ENCODE measurements at regions not wholly inside any gene's neighbourhood (a gene's known extent, or its start where the extent isn't known, plus 50 kb on each side); places are given as distances from the start of the nearest gene placed in this dataset.

DNA sequence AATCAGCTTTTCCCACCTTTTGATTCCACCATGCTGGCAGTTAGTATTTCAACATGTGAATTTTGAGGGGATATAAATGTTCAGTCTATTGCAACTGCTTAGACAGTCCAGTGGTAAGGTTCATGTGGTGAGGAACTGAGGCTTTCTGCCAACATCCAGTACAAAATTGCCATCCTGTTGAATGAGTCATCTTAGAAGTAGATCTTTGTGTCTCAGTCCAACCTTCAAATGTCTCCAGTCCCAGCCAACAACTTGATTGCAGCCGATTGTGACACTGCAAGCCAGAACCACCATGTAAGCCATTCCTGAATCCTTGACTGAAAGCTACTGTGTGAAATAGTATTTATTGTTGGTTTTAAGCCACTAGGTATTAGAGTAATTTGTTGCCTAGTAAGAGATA is 331.5 kb upstream of the GRIN3A start:
- no peaks in the 10 kb centered on the region for H3K27me3 Mint-ChIP-seq (ENCODE audit: low read depth)
- H3K36me3 Mint-ChIP-seq, result no peaks in the 10 kb centered on the region
- DNase-seq (ENCODE audit: low spot score in 2 of 2, unreplicated experiment in 2 of 2), result no peak
- H3K4me3 Mint-ChIP-seq, result no peak overlapping the region
- TF ChIP-seq, protein P1, sequence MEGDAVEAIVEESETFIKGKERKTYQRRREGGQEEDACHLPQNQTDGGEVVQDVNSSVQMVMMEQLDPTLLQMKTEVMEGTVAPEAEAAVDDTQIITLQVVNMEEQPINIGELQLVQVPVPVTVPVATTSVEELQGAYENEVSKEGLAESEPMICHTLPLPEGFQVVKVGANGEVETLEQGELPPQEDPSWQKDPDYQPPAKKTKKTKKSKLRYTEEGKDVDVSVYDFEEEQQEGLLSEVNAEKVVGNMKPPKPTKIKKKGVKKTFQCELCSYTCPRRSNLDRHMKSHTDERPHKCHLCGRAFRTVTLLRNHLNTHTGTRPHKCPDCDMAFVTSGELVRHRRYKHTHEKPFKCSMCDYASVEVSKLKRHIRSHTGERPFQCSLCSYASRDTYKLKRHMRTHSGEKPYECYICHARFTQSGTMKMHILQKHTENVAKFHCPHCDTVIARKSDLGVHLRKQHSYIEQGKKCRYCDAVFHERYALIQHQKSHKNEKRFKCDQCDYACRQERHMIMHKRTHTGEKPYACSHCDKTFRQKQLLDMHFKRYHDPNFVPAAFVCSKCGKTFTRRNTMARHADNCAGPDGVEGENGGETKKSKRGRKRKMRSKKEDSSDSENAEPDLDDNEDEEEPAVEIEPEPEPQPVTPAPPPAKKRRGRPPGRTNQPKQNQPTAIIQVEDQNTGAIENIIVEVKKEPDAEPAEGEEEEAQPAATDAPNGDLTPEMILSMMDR (IDR thresholded peaks at IDR 0.05; ENCODE audit: unreplicated experiment), result no peak
- peaks cover 17% of the 10 kb centered on the region for H3K9me3 Mint-ChIP-seq
- peaks cover 7% of the 10 kb centered on the region for H3K4me1 Mint-ChIP-seq
- H3K27ac Mint-ChIP-seq, result no peak overlapping the region

DNA sequence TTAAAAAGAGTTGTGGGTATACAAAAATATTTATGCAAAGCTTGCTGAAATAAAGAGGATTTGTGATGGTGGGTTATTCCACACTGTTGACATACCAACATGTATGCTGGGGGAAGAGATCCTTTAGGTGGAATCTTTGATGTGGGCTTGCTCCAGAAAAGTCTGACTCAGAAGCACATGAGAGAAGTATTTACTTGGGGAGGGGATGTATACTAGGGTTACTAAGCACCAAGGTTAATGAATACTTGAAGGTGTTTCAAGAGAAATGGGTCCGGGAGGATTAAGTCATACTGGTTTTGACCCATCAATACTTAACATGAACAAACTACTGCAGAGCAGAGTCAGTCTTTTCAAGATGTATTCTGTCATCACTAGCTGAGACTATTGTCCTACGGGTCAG is 316.4 kb upstream of the GRIN3A start:
- H3K4me1 Mint-ChIP-seq, result peaks cover 2% of the 10 kb centered on the region

DNA sequence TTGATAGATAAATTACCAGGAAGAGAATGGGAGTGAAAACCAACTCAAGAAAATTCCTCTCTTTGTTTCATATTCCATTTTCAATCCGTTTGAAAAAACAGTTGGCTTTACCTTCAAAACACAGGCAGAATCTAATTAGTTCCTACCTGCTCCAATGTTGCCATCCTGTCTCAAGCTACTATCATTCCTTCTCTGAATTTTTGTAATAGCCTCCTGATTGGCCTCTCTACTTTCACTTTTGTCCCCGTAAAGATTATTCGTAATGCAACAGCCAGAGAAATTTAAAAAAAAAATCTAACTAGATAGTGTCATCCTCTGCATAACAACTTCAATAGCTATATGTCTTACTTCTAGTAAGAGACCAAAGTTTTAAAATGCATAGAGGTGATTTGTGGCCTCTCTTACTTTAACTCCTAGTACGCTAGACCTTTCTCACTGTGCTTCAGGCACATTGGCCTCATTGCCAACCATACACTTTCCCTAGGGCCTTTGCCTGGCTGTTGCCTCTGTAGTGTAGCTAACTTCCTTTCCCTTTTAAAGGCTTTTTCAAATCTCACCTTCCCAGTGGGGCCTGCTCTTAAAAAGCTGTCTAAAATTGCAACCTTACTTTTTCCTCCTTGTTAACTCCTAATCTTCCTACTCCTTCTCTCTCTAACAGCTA is 311.3 kb upstream of the GRIN3A start:
- H3K9me3 Mint-ChIP-seq, result no peaks in the 10 kb centered on the region
- H3K27ac Mint-ChIP-seq, result no peak overlapping the region
- TF ChIP-seq, protein P1 (IDR thresholded peaks at IDR 0.05; ENCODE audit: unreplicated experiment), result no peak
- peaks cover 11% of the 10 kb centered on the region for H3K27me3 Mint-ChIP-seq (ENCODE audit: low read depth)
- H3K36me3 Mint-ChIP-seq, result no peaks in the 10 kb centered on the region
- H3K4me1 Mint-ChIP-seq, result peaks cover 2% of the 10 kb centered on the region
- H3K4me3 Mint-ChIP-seq, result no peak overlapping the region
- no peak for DNase-seq (ENCODE audit: low spot score in 2 of 2, unreplicated experiment in 2 of 2)

More for the DNA sequence above, 316.4 kb upstream of the GRIN3A start:
- no peak overlapping the region for H3K27ac Mint-ChIP-seq
- no peak for DNase-seq (ENCODE audit: low spot score in 2 of 2, unreplicated experiment in 2 of 2)
- no peaks in the 10 kb centered on the region for H3K36me3 Mint-ChIP-seq
- H3K27me3 Mint-ChIP-seq (ENCODE audit: low read depth), result no peaks in the 10 kb centered on the region
- TF ChIP-seq, protein P1 (IDR thresholded peaks at IDR 0.05; ENCODE audit: unreplicated experiment), result no peak
- H3K4me3 Mint-ChIP-seq, result no peak overlapping the region
- H3K9me3 Mint-ChIP-seq, result no peaks in the 10 kb centered on the region

DNA sequence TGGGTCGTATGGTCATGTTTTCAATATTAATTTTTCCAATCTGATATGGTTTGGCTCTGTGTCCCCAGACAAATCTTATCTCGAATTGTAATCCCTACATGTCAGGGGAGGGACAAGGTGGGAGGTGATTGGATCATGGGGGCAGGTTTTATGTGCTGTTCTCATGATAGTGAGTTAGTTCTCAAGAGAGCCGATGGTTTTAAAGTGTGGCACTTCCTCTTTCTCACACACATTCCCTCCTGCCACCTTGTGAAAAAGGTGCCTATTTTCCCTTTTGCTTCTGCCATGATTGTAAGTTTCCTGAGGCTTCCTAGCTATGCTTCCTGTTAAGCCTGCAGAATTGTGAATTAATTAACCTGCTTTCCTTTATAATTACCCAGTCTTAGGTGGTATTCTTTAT is 309.1 kb upstream of the GRIN3A start:
- peaks cover 12% of the 10 kb centered on the region for H3K27me3 Mint-ChIP-seq (ENCODE audit: low read depth)
- peaks cover 7% of the 10 kb centered on the region for H3K4me1 Mint-ChIP-seq
- no peak for DNase-seq (ENCODE audit: low spot score in 2 of 2, unreplicated experiment in 2 of 2)
- TF ChIP-seq, protein P1 (IDR thresholded peaks at IDR 0.05; ENCODE audit: unreplicated experiment), result no peak
- H3K9me3 Mint-ChIP-seq, result no peaks in the 10 kb centered on the region
- H3K27ac Mint-ChIP-seq, result no peak overlapping the region
- no peaks in the 10 kb centered on the region for H3K36me3 Mint-ChIP-seq
- no peak overlapping the region for H3K4me3 Mint-ChIP-seq

DNA sequence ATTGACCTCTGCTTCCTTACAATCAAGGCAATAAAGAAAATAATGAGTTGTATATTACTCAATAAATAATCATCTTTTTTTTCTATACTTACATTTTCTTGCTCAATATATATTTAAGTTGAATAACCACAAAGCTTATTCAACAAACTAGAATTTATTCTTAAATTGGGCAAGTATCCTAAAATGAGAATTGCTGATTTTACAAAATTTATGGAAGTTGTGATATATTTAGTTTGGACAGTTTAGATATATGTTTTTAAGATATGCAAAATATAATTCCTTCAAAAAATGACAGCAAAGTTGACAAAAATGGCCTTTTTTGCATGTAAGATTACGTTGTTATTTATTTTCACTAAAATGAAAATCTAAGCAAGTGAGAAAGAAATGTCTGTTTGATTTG is 305.7 kb upstream of the GRIN3A start:
- Mint-ChIP-seq H3K27me3 (ENCODE audit: low read depth) (peaks cover 12% of the 10 kb centered on the region), H3K36me3 (no peaks in the 10 kb centered on the region), H3K9me3 (no peaks in the 10 kb centered on the region), H3K27ac (no peak overlapping the region), H3K4me1 (peaks cover 23% of the 10 kb centered on the region), H3K4me3 (no peak overlapping the region)
- DNase-seq (ENCODE audit: low spot score in 2 of 2, unreplicated experiment in 2 of 2), result no peak
- TF ChIP-seq, protein P1 (IDR thresholded peaks at IDR 0.05; ENCODE audit: unreplicated experiment), result no peak

DNA sequence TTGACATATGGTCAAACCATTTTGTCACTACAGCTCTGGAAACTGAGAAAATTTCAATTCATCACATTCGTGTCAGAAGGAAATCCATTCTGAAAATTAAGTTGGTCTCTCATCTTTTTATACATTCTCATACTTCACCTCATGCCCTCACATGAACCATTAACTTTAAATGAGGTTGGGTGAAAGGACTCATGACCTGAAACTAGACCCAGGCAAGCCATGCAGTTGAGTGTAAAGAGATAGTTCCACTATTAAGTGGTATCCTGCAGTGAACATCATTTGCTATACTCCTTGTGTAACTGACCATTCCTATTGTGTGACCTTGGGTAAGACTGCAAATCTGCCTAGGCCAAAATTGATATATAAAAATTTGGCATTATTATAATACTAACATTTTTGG is 299.6 kb upstream of the GRIN3A start:
- H3K4me1 Mint-ChIP-seq, result peaks cover 21% of the 10 kb centered on the region
- no peak overlapping the region for H3K27ac Mint-ChIP-seq
- TF ChIP-seq, protein P1 (IDR thresholded peaks at IDR 0.05; ENCODE audit: unreplicated experiment), result no peak
- peaks cover 1% of the 10 kb centered on the region for H3K27me3 Mint-ChIP-seq (ENCODE audit: low read depth)
- DNase-seq (ENCODE audit: low spot score in 2 of 2, unreplicated experiment in 2 of 2), result no peak
- H3K36me3 Mint-ChIP-seq, result no peaks in the 10 kb centered on the region
- no peaks in the 10 kb centered on the region for H3K9me3 Mint-ChIP-seq
- H3K4me3 Mint-ChIP-seq, result no peak overlapping the region
